GM21723 (cell line): ENCODE measurements at regions not wholly inside any gene's neighbourhood (a gene's known extent, or its start where the extent isn't known, plus 50 kb on each side); places are given as distances from the start of the nearest gene placed in this dataset.
"Not testable (repeated sequence)": the region's sequence is repeated elsewhere in the genome, so short reads cannot be mapped to it uniquely, and the experiment has no call there.

ENCODE experiments used
- ATAC-seq: cut with Tn5 transposase; IDR thresholded peaks from one replicate; pipeline ENCODE4 v1.9.1; 2021; ENCODE audit warnings: mild to moderate bottlenecking, moderate library complexity; ENCODE audit not compliant: unreplicated experiment

GRCh38 chr11:71154261-71154805 lies 98.0 kb downstream of the SHANK2 start:
- no peak for ATAC-seq

- no peak for ATAC-seq
Measured at GRCh38 chr11:71153005-71153390, 99.4 kb downstream of the SHANK2 start.

GRCh38 chr11:71152312-71153004 lies 99.9 kb downstream of the SHANK2 start:
- not testable (repeated sequence) for ATAC-seq

GRCh38 chr11:71151561-71151960 lies 100.8 kb downstream of the SHANK2 start:
- ATAC-seq, result no peak

GRCh38 chr11:71150859-71151258 lies 101.5 kb downstream of the SHANK2 start:
- no peak for ATAC-seq

- no peak for ATAC-seq
Measured at GRCh38 chr11:71148716-71149115, 103.7 kb downstream of the SHANK2 start.

GRCh38 chr11:71147331-71147730 lies 105.0 kb downstream of the SHANK2 start:
- ATAC-seq, result no peak

GRCh38 chr11:71146846-71147245 lies 105.5 kb downstream of the SHANK2 start:
- no peak for ATAC-seq

GRCh38 chr11:71145988-71146824 lies 106.2 kb downstream of the SHANK2 start:
- no peak for ATAC-seq

GRCh38 chr11:71145368-71145767 lies 107.0 kb downstream of the SHANK2 start:
- no peak for ATAC-seq

GRCh38 chr11:71144736-71145135 lies 107.6 kb downstream of the SHANK2 start:
- ATAC-seq, result no peak

- no peak for ATAC-seq
Measured at GRCh38 chr11:71144010-71144409, 108.4 kb downstream of the SHANK2 start.

GRCh38 chr11:71140206-71140919 lies 112.0 kb downstream of the SHANK2 start:
- no peak for ATAC-seq

- ATAC-seq, result no peak
Measured at GRCh38 chr11:71139516-71140205, 112.7 kb downstream of the SHANK2 start.

- no peak for ATAC-seq
Measured at GRCh38 chr11:71138737-71139425, 113.5 kb downstream of the SHANK2 start.

GRCh38 chr11:71137376-71137775 lies 115.0 kb downstream of the SHANK2 start:
- no peak for ATAC-seq

GRCh38 chr11:71136095-71136845 lies 116.1 kb downstream of the SHANK2 start:
- no peak for ATAC-seq

GRCh38 chr11:71135112-71135511 lies 117.3 kb downstream of the SHANK2 start:
- no peak for ATAC-seq

GRCh38 chr11:71133946-71134345 lies 118.4 kb downstream of the SHANK2 start:
- ATAC-seq, result no peak
